ENCODE measurements at regions not wholly inside any gene's neighbourhood (a gene's known extent, or its start where the extent isn't known, plus 50 kb on each side); places are given as distances from the start of the nearest gene placed in this dataset.

DNA sequence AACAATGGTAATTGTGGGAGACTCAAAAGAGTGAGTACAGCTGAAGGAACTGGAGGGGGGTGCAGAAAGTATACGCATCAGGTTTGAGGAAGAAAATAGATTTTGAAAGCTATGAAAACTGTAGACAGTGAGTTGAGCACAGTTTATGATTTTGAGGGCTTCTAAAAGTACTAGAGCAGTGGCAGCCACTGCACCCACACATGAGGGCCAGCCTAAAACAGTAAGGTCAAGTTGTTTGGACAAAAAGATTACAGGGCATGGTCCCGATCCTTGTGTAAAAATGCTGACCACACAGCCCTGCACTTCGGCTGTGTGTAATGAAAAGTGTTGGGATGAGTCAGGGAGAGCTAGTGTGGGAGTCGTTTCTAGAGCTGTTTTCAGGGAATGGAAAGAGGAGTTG lies 2282.1 kb downstream of the TP53TG3F start:
- H3K9me3 ChIP-seq (ENCODE audit: insufficient read depth, low read depth, low read length): peaks cover 6% of the 10 kb centered on the region
- no peaks in the 10 kb centered on the region for H3K4me1 ChIP-seq (ENCODE audit: insufficient read depth, low read length)
- no peaks in the 10 kb centered on the region for H3K27me3 ChIP-seq (ENCODE audit: insufficient read depth, low read length)
- no peak overlapping the region for H3K4me2 ChIP-seq (ENCODE audit: low read length)
- no peak for FAIRE-seq
- H3K4me3 ChIP-seq (ENCODE audit: insufficient read depth, low read depth, low read length): no peak overlapping the region
- Mint-ChIP-seq H3K4me3 (ENCODE audit: unreplicated experiment) (no peak overlapping the region), H3K4me1 (ENCODE audit: low read depth, unreplicated experiment) (no peaks in the 10 kb centered on the region), H3K27ac (ENCODE audit: unreplicated experiment) (no peak overlapping the region), H3K9me3 (ENCODE audit: unreplicated experiment) (peaks cover 5% of the 10 kb centered on the region), H3K27me3 (ENCODE audit: low read depth, unreplicated experiment) (no peaks in the 10 kb centered on the region), H3K36me3 (ENCODE audit: low read depth, unreplicated experiment) (no peaks in the 10 kb centered on the region)
- TF ChIP-seq, protein P1, sequence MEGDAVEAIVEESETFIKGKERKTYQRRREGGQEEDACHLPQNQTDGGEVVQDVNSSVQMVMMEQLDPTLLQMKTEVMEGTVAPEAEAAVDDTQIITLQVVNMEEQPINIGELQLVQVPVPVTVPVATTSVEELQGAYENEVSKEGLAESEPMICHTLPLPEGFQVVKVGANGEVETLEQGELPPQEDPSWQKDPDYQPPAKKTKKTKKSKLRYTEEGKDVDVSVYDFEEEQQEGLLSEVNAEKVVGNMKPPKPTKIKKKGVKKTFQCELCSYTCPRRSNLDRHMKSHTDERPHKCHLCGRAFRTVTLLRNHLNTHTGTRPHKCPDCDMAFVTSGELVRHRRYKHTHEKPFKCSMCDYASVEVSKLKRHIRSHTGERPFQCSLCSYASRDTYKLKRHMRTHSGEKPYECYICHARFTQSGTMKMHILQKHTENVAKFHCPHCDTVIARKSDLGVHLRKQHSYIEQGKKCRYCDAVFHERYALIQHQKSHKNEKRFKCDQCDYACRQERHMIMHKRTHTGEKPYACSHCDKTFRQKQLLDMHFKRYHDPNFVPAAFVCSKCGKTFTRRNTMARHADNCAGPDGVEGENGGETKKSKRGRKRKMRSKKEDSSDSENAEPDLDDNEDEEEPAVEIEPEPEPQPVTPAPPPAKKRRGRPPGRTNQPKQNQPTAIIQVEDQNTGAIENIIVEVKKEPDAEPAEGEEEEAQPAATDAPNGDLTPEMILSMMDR (IDR thresholded peaks at IDR 0.05; ENCODE audit: insufficient read depth, low read depth, low read length): no peak
- TF ChIP-seq EZH2 (IDR thresholded peaks at IDR 0.05; ENCODE audit: insufficient read depth, low read length): no peak
- no peaks in the 10 kb centered on the region for H3K36me3 ChIP-seq (ENCODE audit: insufficient read depth, low read length)
- no peak overlapping the region for H3K27ac ChIP-seq (ENCODE audit: low read depth, low read length)
- no peak for DNase-seq (ENCODE audit: low read depth)
- H3K79me2 ChIP-seq (ENCODE audit: insufficient read depth, low read length): no peaks in the 10 kb centered on the region
- H2AFZ ChIP-seq (ENCODE audit: low read depth, low read length): no peak overlapping the region
- H3K9ac ChIP-seq (ENCODE audit: low read length): no peak overlapping the region
- H4K20me1 ChIP-seq (ENCODE audit: insufficient read depth, low read length): no peaks in the 10 kb centered on the region

DNA sequence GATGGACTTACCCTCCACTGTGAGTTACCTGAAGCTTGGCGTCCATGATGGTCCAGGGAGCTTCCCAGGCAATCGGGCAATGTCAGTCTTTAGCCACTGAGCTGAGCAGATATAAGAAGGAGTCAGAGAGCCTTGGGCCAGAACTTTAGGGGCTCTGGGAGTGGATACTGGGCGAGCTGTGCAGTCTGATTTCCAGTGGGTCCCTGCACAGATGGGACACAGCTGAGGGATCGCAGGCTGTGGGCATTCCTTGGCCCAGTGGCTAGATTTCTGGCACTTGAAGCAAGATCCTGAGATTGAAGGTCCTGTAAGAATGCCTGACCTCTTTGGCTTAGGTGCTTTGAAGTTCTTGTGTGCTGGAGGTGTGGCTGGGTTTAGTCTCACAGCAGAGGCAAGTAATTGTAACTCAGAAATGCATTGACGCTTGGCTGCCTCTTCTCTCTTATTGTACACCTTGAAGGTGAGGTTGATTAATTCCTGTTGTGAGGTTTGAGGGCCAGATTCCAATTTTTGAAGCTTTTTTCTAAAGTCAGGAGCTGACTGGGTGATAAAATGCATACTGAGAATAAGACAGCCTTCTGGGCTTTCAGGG lies 2283.8 kb downstream of the TP53TG3F start:
- Histone ChIP-seq H3K4me3 (ENCODE audit: insufficient read depth, low read depth, low read length) (no peak overlapping the region), H3K4me2 (ENCODE audit: low read length) (no peak overlapping the region), H3K27ac (ENCODE audit: low read depth, low read length) (no peak overlapping the region), H3K4me1 (ENCODE audit: insufficient read depth, low read length) (no peaks in the 10 kb centered on the region), H3K27me3 (ENCODE audit: insufficient read depth, low read length) (no peaks in the 10 kb centered on the region), H3K36me3 (ENCODE audit: insufficient read depth, low read length) (no peaks in the 10 kb centered on the region), H3K9ac (ENCODE audit: low read length) (no peak overlapping the region), H4K20me1 (ENCODE audit: insufficient read depth, low read length) (no peaks in the 10 kb centered on the region), H3K79me2 (ENCODE audit: insufficient read depth, low read length) (no peaks in the 10 kb centered on the region), H3K9me3 (ENCODE audit: insufficient read depth, low read depth, low read length) (peaks cover 3% of the 10 kb centered on the region), H2AFZ (ENCODE audit: low read depth, low read length) (no peak overlapping the region)
- no peaks in the 10 kb centered on the region for H3K27me3 Mint-ChIP-seq (ENCODE audit: low read depth, unreplicated experiment)
- FAIRE-seq: no peak
- H3K4me3 Mint-ChIP-seq (ENCODE audit: unreplicated experiment): no peak overlapping the region
- H3K4me1 Mint-ChIP-seq (ENCODE audit: low read depth, unreplicated experiment): no peaks in the 10 kb centered on the region
- H3K27ac Mint-ChIP-seq (ENCODE audit: unreplicated experiment): no peak overlapping the region
- H3K9me3 Mint-ChIP-seq (ENCODE audit: unreplicated experiment): peaks cover 5% of the 10 kb centered on the region
- H3K36me3 Mint-ChIP-seq (ENCODE audit: low read depth, unreplicated experiment): no peaks in the 10 kb centered on the region
- no peak for DNase-seq (ENCODE audit: low read depth)
- TF ChIP-seq, protein P1 (IDR thresholded peaks at IDR 0.05; ENCODE audit: insufficient read depth, low read depth, low read length): no peak
- no peak for TF ChIP-seq EZH2 (IDR thresholded peaks at IDR 0.05; ENCODE audit: insufficient read depth, low read length)

DNA sequence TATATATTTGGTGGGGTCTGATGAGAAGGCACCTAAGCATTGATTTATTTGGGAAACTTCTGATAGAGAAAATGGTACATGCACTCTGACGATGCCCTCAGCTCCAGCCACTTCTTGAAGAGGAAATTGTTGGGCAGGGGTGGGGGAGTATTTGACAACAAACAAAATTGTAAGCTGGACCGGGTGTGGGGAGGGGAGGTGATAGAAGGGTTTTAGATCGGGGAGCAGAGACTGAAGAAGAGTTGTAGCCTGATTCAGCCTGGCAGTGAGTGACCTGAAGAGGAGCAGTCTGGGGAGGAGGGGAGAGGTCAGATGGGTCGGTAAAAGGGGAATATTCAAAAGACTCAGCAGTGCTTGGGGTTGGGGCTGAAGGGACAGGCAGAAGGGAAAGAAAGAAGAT lies 2284.7 kb downstream of the TP53TG3F start:
- Mint-ChIP-seq H3K27me3 (ENCODE audit: low read depth, unreplicated experiment) (no peaks in the 10 kb centered on the region), H3K4me3 (ENCODE audit: unreplicated experiment) (no peak overlapping the region), H3K27ac (ENCODE audit: unreplicated experiment) (no peak overlapping the region), H3K36me3 (ENCODE audit: low read depth, unreplicated experiment) (no peaks in the 10 kb centered on the region), H3K9me3 (ENCODE audit: unreplicated experiment) (peaks cover 2% of the 10 kb centered on the region), H3K4me1 (ENCODE audit: low read depth, unreplicated experiment) (no peaks in the 10 kb centered on the region)
- Histone ChIP-seq H3K9me3 (ENCODE audit: insufficient read depth, low read depth, low read length) (peaks cover 3% of the 10 kb centered on the region), H4K20me1 (ENCODE audit: insufficient read depth, low read length) (no peaks in the 10 kb centered on the region), H3K4me1 (ENCODE audit: insufficient read depth, low read length) (no peaks in the 10 kb centered on the region), H3K36me3 (ENCODE audit: insufficient read depth, low read length) (no peaks in the 10 kb centered on the region), H2AFZ (ENCODE audit: low read depth, low read length) (no peak overlapping the region), H3K9ac (ENCODE audit: low read length) (no peak overlapping the region), H3K4me3 (ENCODE audit: insufficient read depth, low read depth, low read length) (no peak overlapping the region), H3K27me3 (ENCODE audit: insufficient read depth, low read length) (no peaks in the 10 kb centered on the region), H3K27ac (ENCODE audit: low read depth, low read length) (no peak overlapping the region), H3K4me2 (ENCODE audit: low read length) (no peak overlapping the region), H3K79me2 (ENCODE audit: insufficient read depth, low read length) (no peaks in the 10 kb centered on the region)
- TF ChIP-seq EZH2 (IDR thresholded peaks at IDR 0.05; ENCODE audit: insufficient read depth, low read length): no peak
- TF ChIP-seq, protein P1 (IDR thresholded peaks at IDR 0.05; ENCODE audit: insufficient read depth, low read depth, low read length): no peak
- FAIRE-seq (no peak), DNase-seq (ENCODE audit: low read depth) (no peak)

All from astrocyte (in vitro differentiated cells and primary cell).